Psoas muscle (tissue), 7 donors: ENCODE measurements at regions not wholly inside any gene's neighbourhood (a gene's known extent, or its start where the extent isn't known, plus 50 kb on each side); places are given as distances from the start of the nearest gene placed in this dataset.

Source experiments
- ATAC-seq, 4 donors: fragments of 200-7000 bp; cut with Tn5 transposase; one replicate each; pipeline ENCODE4 v1.9.1; 2020; ENCODE audit warnings: moderate library complexity in 3 of 4, mild to moderate bottlenecking in 2 of 4
- DNase-seq, 2 donors: peaks; one replicate each; pipeline ENCODE4 v3.0.0-alpha.2; 2020
- H3K27ac ChIP-seq: fragments of 200-600 bp; one replicate; pipeline ENCODE4 v1.8.0; 2022
- H3K27me3 ChIP-seq, 3 donors: fragments of 200-600 bp in 1 of 3; one replicate each; pipeline versions ENCODE4 v1.6.1 to v1.8.0; 2013 to 2022; ENCODE audit warnings: low read length in 2 of 3, mild to moderate bottlenecking in 2 of 3, moderate library complexity in 1 of 3; ENCODE audit not compliant: insufficient read depth in 3 of 3
- H3K36me3 ChIP-seq, 2 donors: fragments of 200-600 bp in 1 of 2; one replicate each; pipeline versions ENCODE4 v1.6.1 to v1.8.0; 2013 to 2022; ENCODE audit warnings: low read depth in 1 of 2, mild to moderate bottlenecking in 1 of 2, moderate library complexity in 1 of 2; ENCODE audit not compliant: insufficient read depth in 1 of 2
- H3K4me1 ChIP-seq: fragments of 200-600 bp; one replicate; pipeline ENCODE4 v1.8.0; 2022
- H3K4me3 ChIP-seq: fragments of 200-600 bp; one replicate; pipeline ENCODE4 v1.8.0; 2022; ENCODE audit warnings: mild to moderate bottlenecking
- H3K9me3 ChIP-seq: fragments of 200-600 bp; one replicate; pipeline ENCODE4 v1.8.0; 2022
- WGBS, 3 donors: extraction: QIAGEN DNeasy Blood & Tissue Kit; methylation state at CpG; one replicate each; pipeline versions ENCODE4 v1.1.6 to v1.1.7; 2013; 5-methylcytosine and 5-hydroxymethylcytosine counted together
- intact Hi-C, 2 donors: fragments of 100-400 bp; cut with DNase I; formaldehyde crosslinking; loops; one replicate each; pipeline versions ENCODE4 v1.11.0 to v1.14.2; 2022
- TF ChIP-seq, protein P1 (sequence below): fragments of 200-600 bp; IDR thresholded peaks from one replicate; pipeline ENCODE4 v1.8.0; 2022; ENCODE audit warnings: antibody characterized with exemption
- donor health status: healthy with polysubstance abuse.
- donor health status: DM: no; HTN: no; CAD: no; lungs with moderate emphysema.
- donor health status: Bipolar disorder and iron deficiency.
- donor health status: healthy.
- donor health status: DM: yes; HTN: yes; CAD: no.
- donor health status: DM: no; HTN: no; CAD: no.
- donor health status: DM: yes; HTN: yes; CAD: no.

DNA sequence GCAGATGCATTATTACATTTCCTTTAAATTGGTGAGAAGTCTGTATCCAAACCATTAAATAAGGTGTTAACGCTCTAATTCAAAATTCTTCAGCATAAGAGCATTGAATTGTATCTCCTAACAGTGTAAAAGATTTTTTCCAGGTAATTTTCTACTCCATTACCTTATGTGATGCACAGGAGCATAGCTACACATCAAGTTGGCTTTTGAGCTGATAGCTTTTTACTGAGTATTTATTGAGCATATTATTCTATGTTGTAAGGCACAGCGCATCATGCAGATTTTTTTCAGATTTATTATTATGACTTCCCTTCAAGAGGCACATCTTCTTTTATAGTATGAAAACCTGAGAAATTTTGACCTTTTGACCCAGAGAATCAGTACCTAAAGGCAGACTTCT is 270.7 kb upstream of the MIR17HG start:
- DNase-seq (no peak), ATAC-seq (no peak)
- WGBS, 3 donors, result 94 to 98% (median 96%) methylated on average over 2 of the region's 2 CpGs
- no peaks in the 10 kb centered on the region for H3K4me1 ChIP-seq
- no peak overlapping the region for H3K4me3 ChIP-seq
- no peaks in the 10 kb centered on the region for H3K9me3 ChIP-seq
- no peaks in the 10 kb centered on the region for H3K36me3 ChIP-seq
- TF ChIP-seq, protein P1, sequence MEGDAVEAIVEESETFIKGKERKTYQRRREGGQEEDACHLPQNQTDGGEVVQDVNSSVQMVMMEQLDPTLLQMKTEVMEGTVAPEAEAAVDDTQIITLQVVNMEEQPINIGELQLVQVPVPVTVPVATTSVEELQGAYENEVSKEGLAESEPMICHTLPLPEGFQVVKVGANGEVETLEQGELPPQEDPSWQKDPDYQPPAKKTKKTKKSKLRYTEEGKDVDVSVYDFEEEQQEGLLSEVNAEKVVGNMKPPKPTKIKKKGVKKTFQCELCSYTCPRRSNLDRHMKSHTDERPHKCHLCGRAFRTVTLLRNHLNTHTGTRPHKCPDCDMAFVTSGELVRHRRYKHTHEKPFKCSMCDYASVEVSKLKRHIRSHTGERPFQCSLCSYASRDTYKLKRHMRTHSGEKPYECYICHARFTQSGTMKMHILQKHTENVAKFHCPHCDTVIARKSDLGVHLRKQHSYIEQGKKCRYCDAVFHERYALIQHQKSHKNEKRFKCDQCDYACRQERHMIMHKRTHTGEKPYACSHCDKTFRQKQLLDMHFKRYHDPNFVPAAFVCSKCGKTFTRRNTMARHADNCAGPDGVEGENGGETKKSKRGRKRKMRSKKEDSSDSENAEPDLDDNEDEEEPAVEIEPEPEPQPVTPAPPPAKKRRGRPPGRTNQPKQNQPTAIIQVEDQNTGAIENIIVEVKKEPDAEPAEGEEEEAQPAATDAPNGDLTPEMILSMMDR, result no peak
- intact Hi-C loops, result no loop called here
- H3K27ac ChIP-seq, result no peak overlapping the region
- H3K27me3 ChIP-seq, result peaks cover 0 to 3% (median 0%) of the 10 kb centered on the region in 3 donors

DNA sequence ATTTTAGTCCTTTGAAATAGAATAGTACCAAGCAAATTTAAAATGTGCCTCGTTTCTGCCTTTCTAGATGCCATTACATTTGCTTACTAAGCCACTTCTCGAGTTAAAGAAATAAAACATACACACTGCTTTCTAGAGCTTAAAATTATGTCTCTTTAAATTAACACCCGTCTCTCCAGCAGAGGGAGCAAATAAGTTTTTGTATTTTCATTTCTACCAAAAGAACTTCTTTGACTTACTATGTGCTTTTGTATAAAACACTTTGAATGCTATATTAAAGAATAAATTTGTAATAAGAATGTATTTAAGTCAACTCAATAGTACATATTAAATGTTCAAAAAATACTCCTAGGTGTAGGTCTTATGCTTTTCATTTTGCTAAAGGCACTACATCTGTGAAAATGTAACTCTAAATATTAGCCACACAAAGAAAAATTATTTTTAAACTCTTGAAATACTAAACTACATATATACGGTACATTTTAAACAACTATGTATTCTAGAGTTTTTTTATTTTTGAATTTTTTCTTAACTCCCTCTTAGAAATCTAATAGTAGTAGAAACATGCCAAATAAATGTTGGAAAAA is 269.3 kb upstream of the MIR17HG start:
- intact Hi-C loops, result no loop called here
- Histone ChIP-seq H3K4me3 (no peak overlapping the region), H3K36me3 (no peaks in the 10 kb centered on the region), H3K4me1 (no peaks in the 10 kb centered on the region), H3K27me3 (peaks cover 0 to 2% (median 0%) of the 10 kb centered on the region in 3 donors), H3K27ac (no peak overlapping the region), H3K9me3 (no peaks in the 10 kb centered on the region)
- WGBS, 3 donors, result 27 to 36% (median 32%) methylated on average over 4 of the region's 4 CpGs
- TF ChIP-seq, protein P1, result peak; percentile 4
- no peak for ATAC-seq
- no peak for DNase-seq

DNA sequence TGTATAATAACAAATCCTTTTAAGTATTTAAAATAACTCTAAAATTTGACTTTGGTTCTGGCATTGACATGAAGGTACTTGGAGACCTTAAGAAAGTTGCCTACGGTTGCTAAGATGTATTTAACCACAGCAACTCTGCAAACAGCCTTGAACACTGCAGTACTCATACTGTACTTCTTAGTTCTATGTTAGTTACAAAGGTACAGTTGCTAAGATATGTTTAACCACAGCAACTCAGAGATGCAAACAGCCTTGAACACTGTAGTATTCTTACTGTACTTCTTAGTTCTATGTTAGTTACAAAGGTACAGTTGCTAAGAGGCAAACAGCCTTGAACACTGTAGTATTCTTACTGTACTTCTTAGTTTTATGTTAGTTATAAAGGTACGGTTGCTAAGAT is 268.3 kb upstream of the MIR17HG start:
- TF ChIP-seq, protein P1, result no peak
- Histone ChIP-seq H3K4me1 (no peaks in the 10 kb centered on the region), H3K27me3 (no peaks in the 10 kb centered on the region), H3K9me3 (no peaks in the 10 kb centered on the region), H3K4me3 (no peak overlapping the region), H3K36me3 (no peaks in the 10 kb centered on the region), H3K27ac (no peak overlapping the region)
- ATAC-seq, result no peak
- intact Hi-C loops, result no loop called here
- DNase-seq, result no peak
- 87 to 91% (median 88%) methylated on average over 2 of the region's 2 CpGs for WGBS, 3 donors

DNA sequence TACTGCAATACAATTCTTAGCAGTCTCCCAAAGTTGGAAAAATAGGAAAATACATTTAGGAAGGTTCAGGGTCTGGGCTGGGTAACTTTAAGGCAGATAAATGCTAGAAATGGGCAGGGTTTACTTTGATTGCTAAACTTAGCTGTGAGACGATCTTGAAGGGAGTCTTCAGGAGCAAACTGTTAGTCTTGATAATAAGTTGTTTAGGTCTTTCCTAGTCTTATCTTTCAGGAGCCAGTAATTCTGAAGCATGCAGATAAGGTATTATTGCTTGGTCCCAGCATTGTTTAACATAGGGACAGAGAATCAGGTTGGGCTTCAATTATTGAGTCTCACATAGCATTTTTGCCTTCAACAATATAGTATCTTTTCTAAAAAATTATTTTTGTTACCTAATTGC is 262.4 kb upstream of the MIR17HG start:
- 65 to 68% (median 68%) methylated on average over 1 of the region's 1 CpG for WGBS, 3 donors
- Histone ChIP-seq H3K4me1 (no peaks in the 10 kb centered on the region), H3K4me3 (no peak overlapping the region), H3K9me3 (no peaks in the 10 kb centered on the region), H3K27ac (no peak overlapping the region), H3K36me3 (no peaks in the 10 kb centered on the region), H3K27me3 (no peaks in the 10 kb centered on the region)
- intact Hi-C loops, result no loop called here
- ATAC-seq, result no peak
- TF ChIP-seq, protein P1, result no peak
- DNase-seq, result no peak
